Activated gamma-delta T cell treated with anti-CD3 and anti-CD28 coated beads, Interleukin-2, amount 50 U/mL, for 16 hours (primary cell): ENCODE measurements at regions not wholly inside any gene's neighbourhood (a gene's known extent, or its start where the extent isn't known, plus 50 kb on each side); places are given as distances from the start of the nearest gene placed in this dataset.
"Not testable (repeated sequence)": the region's sequence is repeated elsewhere in the genome, so short reads cannot be mapped to it uniquely, and the experiment has no call there.

Experiments
- DNase-seq: peaks from one replicate; pipeline ENCODE4 v3.0.0-alpha.2; 2020; ENCODE audit warnings: low read depth

DNA sequence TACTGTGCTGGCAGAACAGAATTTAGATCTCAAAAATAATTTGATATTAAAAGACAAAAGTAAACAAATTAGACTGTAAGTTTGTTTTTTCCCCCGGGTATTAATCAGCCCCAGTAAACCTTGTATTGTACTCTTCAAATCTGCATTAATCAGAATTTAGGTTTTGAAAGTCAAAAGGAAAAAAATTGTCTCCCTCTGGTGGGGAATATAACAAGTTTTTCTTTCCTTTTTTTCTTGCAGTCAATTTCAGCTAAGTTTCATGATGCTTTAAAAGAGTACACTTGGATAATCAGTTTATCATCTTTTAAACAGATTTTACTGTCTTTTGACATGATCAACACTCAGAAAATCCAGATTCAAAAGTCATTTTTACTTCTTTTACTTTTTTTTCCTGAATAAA, 134.5 kb upstream of the PKN2 start:
- no peak for DNase-seq

DNA sequence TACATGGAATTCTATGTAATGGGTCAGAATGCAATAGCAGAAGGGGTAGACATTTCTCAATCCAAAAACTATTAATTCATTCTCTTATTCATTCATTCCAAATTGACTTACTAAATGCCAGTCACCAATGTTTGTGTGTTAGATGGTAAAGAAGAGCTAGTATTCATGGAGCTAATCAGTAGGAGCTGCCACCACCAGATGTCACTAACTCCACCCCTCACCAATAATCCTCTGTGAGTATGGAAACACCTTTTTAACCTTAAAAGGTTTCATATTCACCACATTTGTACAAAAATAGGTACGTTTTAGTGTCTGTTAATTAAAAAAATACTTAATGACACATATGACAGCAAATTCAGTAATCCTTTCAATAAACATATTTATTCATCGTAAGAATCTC, 131.8 kb upstream of the PKN2 start:
- no peak for DNase-seq

DNA sequence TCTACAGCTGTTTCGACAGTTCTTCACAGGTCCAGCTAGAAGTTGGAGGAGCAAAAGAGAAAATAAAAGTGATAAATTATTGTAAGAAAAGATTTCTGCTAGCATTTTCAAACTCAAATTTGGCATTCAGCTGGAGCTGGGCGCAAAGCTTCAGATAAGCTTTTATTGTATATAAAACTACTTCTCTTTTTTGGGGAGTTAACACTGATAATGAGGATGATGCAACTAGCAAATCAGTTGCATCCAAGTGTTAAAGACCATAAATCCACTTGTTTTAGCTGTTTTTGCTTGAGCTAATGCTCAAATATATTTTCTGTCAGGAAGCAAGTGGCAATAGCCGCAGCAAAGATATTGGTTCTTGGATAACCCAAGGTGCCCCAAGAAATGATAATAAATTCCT, 127.1 kb upstream of the PKN2 start:
- no peak for DNase-seq

DNA sequence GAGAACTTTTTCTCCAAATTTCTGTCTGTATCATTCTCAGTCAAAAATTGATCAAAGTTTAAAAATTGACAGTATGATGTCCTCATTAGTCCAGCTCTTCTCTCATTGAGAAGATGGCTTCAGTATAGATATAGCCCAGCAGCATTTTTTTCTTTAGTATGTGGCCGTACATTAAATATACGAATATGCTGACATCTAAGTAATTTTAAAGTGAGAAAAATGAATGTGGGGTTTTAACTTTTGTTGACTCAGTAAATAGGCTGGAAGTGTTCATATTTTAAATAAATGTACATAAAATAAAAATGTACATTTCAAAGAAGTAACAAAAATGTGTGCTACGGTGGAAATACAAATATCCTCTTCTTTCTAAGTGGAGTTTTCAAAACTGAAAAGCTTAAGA, 123.5 kb upstream of the PKN2 start:
- DNase-seq = no peak

GRCh38 chr1:88562991-88563390, 121.1 kb upstream of the PKN2 start:
- no peak for DNase-seq

DNA sequence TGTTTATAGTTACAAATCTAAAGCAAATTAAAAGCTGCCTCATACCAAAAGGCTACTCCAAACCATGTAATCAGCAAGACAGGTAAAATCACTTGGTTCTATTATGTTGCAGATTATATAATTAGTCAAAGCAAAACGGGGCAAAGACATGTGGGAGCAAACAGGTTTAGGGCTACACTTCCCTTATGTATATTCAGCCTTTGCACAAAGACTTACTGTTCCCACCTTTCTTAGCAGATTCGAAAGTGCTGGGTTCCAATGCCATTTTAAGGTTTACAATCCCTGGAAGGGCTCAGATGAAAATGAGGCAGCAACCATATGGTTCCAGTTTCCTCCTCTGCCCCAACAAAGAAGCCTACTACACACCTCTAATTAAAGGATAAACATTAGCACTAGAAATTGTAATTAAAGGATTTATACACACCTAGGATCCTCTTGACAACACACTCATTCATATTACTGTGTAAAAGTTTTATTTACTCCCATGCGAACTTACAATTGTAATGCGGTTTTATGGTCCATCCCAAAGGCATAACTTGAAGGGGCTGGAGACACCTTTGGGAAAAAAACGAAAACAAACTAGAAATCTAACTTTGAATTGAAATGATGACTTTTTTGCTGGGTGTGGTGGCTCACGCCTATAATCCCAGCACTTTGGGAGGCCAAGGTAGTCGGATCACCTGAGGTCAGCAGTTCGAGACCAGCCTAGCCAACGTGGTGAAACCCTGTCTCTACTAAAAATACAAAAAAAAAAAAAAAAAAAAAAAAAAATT, 117.3 kb upstream of the PKN2 start:
- DNase-seq = no peak

DNA sequence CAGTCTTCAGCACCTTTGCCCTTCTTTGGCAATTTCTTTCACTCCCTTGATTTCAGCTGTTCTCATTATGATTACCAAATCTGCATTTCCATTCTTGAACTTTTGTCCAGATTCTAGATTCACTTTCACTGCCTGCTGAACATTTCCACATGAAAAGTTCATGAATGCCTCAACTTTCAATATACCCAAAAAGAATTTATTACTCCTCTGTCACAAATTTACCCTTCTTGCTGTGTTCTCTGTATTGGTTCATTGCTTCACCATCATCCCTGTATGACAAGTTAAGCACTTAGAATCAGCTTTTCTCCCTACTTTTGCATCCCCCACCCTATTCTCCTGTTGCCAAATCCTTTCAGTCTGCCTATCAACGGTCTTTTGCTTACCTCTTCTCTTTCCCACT, 112.6 kb upstream of the PKN2 start:
- no peak for DNase-seq

GRCh38 chr1:88579598-88579997, 104.5 kb upstream of the PKN2 start:
- no peak for DNase-seq

DNA sequence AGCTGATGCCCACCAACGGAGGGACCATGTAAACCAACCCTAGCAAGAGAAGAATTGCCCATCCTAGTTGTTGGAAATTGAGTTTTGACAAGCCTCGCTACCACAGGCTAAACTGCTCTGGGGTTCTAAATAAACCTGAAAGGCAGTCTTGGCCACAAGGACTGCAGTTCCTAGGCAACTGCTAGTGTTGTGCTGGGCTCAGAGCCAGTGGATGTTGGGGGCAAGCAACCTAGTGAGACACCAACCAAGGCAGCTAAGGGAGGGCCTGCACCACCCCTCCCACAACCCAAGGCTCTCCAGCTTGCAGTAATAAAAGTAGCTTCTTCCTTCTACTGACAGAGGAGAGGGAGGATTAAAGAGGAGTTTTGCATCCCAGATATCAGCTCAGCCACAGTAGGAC, 102.4 kb upstream of the PKN2 start:
- DNase-seq = no peak

DNA sequence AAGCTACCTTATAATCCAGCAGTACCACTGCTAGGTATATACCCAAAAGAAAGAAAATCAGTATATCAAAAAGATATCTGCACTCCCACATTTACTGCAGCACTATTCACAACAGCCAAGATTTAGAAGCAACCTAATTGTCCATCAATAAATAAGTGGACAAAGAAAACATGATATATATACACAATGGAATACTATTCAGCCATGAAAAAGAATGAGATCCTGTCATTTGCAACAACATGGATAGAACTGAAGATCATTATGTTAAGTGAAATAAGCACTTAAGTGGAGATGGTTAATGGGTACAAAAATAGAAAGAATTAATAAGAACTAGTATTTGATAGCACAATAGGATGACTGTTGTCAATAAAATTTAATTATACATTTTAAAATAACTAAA, 90.7 kb upstream of the PKN2 start:
- no peak for DNase-seq

GRCh38 chr1:88595355-88596002, 88.6 kb upstream of the PKN2 start:
- no peak for DNase-seq

- DNase-seq = not testable (repeated sequence)
Measured at GRCh38 chr1:88597973-88598372, 86.1 kb upstream of the PKN2 start.

DNA sequence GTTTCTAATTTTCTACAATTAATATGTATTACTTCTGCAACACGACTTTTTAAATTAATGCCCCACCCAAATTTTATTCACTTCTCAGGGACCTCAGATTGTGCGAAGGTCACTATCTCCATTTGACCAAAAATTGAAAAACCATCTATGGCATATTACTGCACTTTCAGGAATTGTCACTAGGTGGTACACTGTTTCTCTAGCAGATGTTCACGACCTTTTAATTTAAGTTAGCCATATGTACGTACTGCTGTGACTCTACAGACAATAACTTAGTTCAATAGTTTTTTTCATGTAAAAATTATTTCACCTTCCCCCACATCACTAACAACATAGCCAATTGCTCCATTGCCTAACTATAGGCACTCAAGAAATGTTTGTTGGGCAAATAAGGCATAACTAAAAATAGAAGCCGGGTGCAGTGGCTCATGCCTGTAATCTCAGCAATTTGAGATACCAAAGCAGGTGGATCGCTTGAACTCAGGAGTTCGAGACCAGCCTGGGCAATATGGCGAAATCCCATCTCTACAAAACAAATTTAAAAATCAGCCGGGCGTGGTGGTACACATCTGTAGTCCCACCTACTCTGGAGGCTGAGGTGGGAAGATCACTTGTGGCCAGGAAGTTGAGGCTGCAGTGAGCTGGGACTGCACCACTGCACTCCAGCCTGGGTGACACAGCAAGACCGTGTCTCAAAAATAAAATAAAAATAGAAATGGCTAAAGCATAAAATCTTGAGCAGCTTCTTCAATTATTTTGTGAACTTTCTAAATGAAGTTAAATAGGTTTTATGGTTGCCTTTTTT, 75.7 kb upstream of the PKN2 start:
- no peak for DNase-seq

DNA sequence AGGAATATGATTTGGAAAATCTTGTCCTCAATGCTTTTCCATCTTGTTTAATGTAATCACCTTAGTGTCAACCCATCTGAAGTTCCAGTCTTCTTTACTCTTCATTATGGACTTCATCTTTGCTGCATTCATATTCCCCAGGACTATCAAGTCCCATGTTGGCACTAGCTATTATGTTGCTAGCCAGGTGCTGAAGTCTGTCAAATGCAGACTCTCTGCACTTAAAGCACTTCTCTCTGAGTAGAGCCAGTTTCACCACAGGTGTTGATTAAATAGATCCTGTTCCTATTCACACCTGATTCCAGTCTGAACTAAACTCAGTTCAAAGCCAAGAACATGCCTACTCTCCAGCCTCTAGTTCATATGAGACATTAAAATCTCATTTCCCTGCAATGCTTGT, 75.0 kb upstream of the PKN2 start:
- DNase-seq = no peak

GRCh38 chr1:88610687-88611086, 73.4 kb upstream of the PKN2 start:
- DNase-seq = no peak

GRCh38 chr1:88612292-88612691, 71.8 kb upstream of the PKN2 start:
- no peak for DNase-seq

DNA sequence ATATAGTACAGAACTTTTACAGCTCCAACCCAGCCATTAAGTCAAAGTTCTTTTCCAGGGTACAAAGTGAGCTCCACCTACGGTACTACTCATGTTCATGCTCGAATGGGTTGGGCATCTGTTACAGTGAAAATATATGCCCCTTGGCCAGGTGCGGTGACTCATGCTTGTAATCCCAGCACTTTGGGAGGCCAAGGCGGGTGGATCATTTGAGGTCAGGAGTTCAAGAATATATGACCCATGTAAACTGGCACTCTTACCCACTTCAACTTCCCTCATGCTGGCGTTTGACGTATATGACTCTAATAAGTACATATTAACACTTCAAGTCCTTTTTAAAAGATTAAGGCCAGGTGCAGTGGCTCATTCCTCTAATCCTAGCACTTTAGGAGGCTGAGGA, 71.3 kb upstream of the PKN2 start:
- no peak for DNase-seq

DNA sequence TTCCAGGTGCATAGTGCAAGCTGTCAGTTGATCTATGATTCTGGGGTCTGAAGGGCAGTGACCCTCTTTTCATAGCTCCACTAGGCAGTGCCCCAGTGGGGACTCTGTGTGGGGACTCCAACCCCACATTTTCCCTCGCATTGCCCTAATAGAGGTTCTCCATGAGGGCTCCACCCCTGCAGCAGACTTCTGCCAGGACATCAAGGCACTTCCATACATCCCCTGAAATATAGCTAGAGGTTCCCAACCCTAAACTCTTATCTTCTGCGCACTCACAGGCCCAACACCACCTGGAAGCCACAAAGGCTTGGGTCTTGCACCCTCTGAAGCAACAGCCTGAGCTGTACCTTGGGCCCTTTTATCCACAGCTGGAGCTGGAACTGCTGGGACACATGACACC, 65.7 kb upstream of the PKN2 start:
- no peak for DNase-seq

DNA sequence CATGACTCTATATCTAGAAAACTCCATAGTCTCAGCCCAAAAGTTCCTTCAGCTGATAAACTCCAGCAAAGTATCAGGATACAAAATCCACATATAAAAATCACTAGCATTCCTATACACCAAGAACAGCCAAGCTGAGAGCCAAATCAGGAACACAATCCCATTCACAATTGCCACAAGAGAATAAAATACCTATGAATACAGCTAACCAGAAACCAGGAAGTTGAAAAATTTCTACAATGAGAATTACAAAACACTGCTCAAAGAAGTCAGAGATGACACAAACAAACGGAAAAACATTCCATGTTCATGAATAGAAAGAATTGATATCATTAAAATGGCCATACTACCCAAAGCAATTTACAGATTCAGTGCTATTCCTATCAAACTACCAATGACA, 61.0 kb upstream of the PKN2 start:
- DNase-seq = not testable (repeated sequence)
